ENCODE measurements at regions not wholly inside any gene's neighbourhood (a gene's known extent, or its start where the extent isn't known, plus 50 kb on each side); places are given as distances from the start of the nearest gene placed in this dataset.
"Not testable (repeated sequence)": the region's sequence is repeated elsewhere in the genome, so short reads cannot be mapped to it uniquely, and the experiment has no call there.

GRCh38 chr2:34822616-34823015 lies 1223.5 kb upstream of the FAM98A start:
- no peak for DNase-seq (ENCODE audit: low spot score)

GRCh38 chr2:34815052-34815741 lies 1216.1 kb upstream of the FAM98A start:
- no peak for DNase-seq (ENCODE audit: low spot score)

GRCh38 chr2:34810456-34810855 lies 1211.4 kb upstream of the FAM98A start:
- DNase-seq (ENCODE audit: low spot score): no peak

GRCh38 chr2:34808426-34808825 lies 1209.3 kb upstream of the FAM98A start:
- no peak for DNase-seq (ENCODE audit: low spot score)

GRCh38 chr2:34806891-34807290 lies 1207.8 kb upstream of the FAM98A start:
- DNase-seq (ENCODE audit: low spot score): no peak

- no peak for DNase-seq (ENCODE audit: low spot score)
Measured at GRCh38 chr2:34806396-34806795, 1207.3 kb upstream of the FAM98A start.

- no peak for DNase-seq (ENCODE audit: low spot score)
Measured at GRCh38 chr2:34799556-34799955, 1200.5 kb upstream of the FAM98A start.

GRCh38 chr2:34795586-34795985 lies 1196.5 kb upstream of the FAM98A start:
- DNase-seq (ENCODE audit: low spot score): not testable (repeated sequence)

GRCh38 chr2:34789169-34789568 lies 1190.1 kb upstream of the FAM98A start:
- no peak for DNase-seq (ENCODE audit: low spot score)

GRCh38 chr2:34787341-34787740 lies 1188.2 kb upstream of the FAM98A start:
- DNase-seq (ENCODE audit: low spot score): no peak

- no peak for DNase-seq (ENCODE audit: low spot score)
Measured at GRCh38 chr2:34785206-34785785, 1186.2 kb upstream of the FAM98A start.

- DNase-seq (ENCODE audit: low spot score): no peak
Measured at GRCh38 chr2:34784701-34785100, 1185.6 kb upstream of the FAM98A start.

- DNase-seq (ENCODE audit: low spot score): not testable (repeated sequence)
Measured at GRCh38 chr2:34750742-34751141, 1151.6 kb upstream of the FAM98A start.

- no peak for DNase-seq (ENCODE audit: low spot score)
Measured at GRCh38 chr2:34747643-34748042, 1148.5 kb upstream of the FAM98A start.

GRCh38 chr2:34738691-34739090 lies 1139.6 kb upstream of the FAM98A start:
- no peak for DNase-seq (ENCODE audit: low spot score)

- DNase-seq (ENCODE audit: low spot score): no peak
Measured at GRCh38 chr2:34737146-34737545, 1138.0 kb upstream of the FAM98A start.

- no peak for DNase-seq (ENCODE audit: low spot score)
Measured at GRCh38 chr2:34736482-34736881, 1137.4 kb upstream of the FAM98A start.

GRCh38 chr2:34734662-34735061 lies 1135.6 kb upstream of the FAM98A start:
- no peak for DNase-seq (ENCODE audit: low spot score)

- DNase-seq (ENCODE audit: low spot score): no peak
Measured at GRCh38 chr2:34734042-34734441, 1134.9 kb upstream of the FAM98A start.

GRCh38 chr2:34731292-34731691 lies 1132.2 kb upstream of the FAM98A start:
- no peak for DNase-seq (ENCODE audit: low spot score)

- DNase-seq (ENCODE audit: low spot score): no peak
Measured at GRCh38 chr2:34729845-34730244, 1130.7 kb upstream of the FAM98A start.

GRCh38 chr2:34724107-34724506 lies 1125.0 kb upstream of the FAM98A start:
- DNase-seq (ENCODE audit: low spot score): no peak

GRCh38 chr2:34723683-34724082 lies 1124.6 kb upstream of the FAM98A start:
- DNase-seq (ENCODE audit: low spot score): no peak

- no peak for DNase-seq (ENCODE audit: low spot score)
Measured at GRCh38 chr2:34719206-34719605, 1120.1 kb upstream of the FAM98A start.

All from GM03348 (cell line).